Skeletal muscle tissue (tissue), 3 donors: ENCODE measurements at regions not wholly inside any gene's neighbourhood (a gene's known extent, or its start where the extent isn't known, plus 50 kb on each side); places are given as distances from the start of the nearest gene placed in this dataset.
"Not testable (repeated sequence)": the region's sequence is repeated elsewhere in the genome, so short reads cannot be mapped to it uniquely, and the experiment has no call there.

Experiments
- H3K27ac ChIP-seq: one replicate; pipeline ENCODE4 v1.7.0; 2013; ENCODE audit warnings: mild to moderate bottlenecking, low read depth, low read length, inconsistent platforms
- H3K27me3 ChIP-seq, 3 donors: one replicate each; pipeline ENCODE4 v1.7.0; 2013; ENCODE audit warnings: low read length in 3 of 3; ENCODE audit not compliant: control insufficient read depth in 3 of 3, insufficient read depth in 3 of 3
- H3K36me3 ChIP-seq, 3 donors: one replicate each; pipeline ENCODE4 v1.7.0; 2013; ENCODE audit warnings: low read length in 3 of 3; ENCODE audit not compliant: control insufficient read depth in 3 of 3, insufficient read depth in 3 of 3
- H3K4me1 ChIP-seq, 3 donors: one replicate each; pipeline ENCODE4 v1.7.0; 2013; ENCODE audit warnings: low read length in 3 of 3, mild to moderate bottlenecking in 3 of 3; ENCODE audit not compliant: control insufficient read depth in 3 of 3, insufficient read depth in 3 of 3
- H3K4me3 ChIP-seq, 3 donors: one replicate each; pipeline ENCODE4 v1.7.0; 2013; ENCODE audit warnings: low read length in 3 of 3
- H3K9ac ChIP-seq, 3 donors: one replicate each; pipeline ENCODE4 v1.7.0; 2013; ENCODE audit warnings: low read length in 3 of 3, mild to moderate bottlenecking in 3 of 3, moderate library complexity in 2 of 3, low read depth in 1 of 3
- H3K9me3 ChIP-seq, 3 donors: one replicate each; pipeline ENCODE4 v1.7.0; 2013; ENCODE audit warnings: low read length in 3 of 3; ENCODE audit not compliant: control insufficient read depth in 3 of 3
- donor health status: Osteomylitis.

GRCh38 chr10:8360814-8361509 lies 306.5 kb downstream of the GATA3 start:
- Histone ChIP-seq H3K27me3 (no peaks in the 10 kb centered on the region), H3K4me3 (no peak overlapping the region), H3K27ac (no peak overlapping the region)

GRCh38 chr10:8361510-8361844 lies 307.0 kb downstream of the GATA3 start:
- Histone ChIP-seq H3K9me3 (no peaks in the 10 kb centered on the region), H3K4me1 (no peaks in the 10 kb centered on the region), H3K4me3 (no peak overlapping the region), H3K9ac (no peak overlapping the region), H3K36me3 (no peaks in the 10 kb centered on the region), H3K27ac (no peak overlapping the region), H3K27me3 (no peaks in the 10 kb centered on the region)

More at GRCh38 chr10:8360814-8361509, 306.5 kb downstream of the GATA3 start:
- Histone ChIP-seq H3K36me3 (no peaks in the 10 kb centered on the region), H3K9ac (no peak overlapping the region), H3K9me3 (no peaks in the 10 kb centered on the region), H3K4me1 (no peaks in the 10 kb centered on the region)

- Histone ChIP-seq H3K4me3 (no peak overlapping the region), H3K9me3 (no peaks in the 10 kb centered on the region), H3K27me3 (no peaks in the 10 kb centered on the region), H3K27ac (no peak overlapping the region), H3K9ac (no peak overlapping the region), H3K4me1 (no peaks in the 10 kb centered on the region), H3K36me3 (no peaks in the 10 kb centered on the region)
Observed at GRCh38 chr10:8365935-8366911, 311.7 kb downstream of the GATA3 start.

GRCh38 chr10:8367672-8368411 lies 313.4 kb downstream of the GATA3 start:
- not testable (repeated sequence) for H3K9me3 ChIP-seq, H3K4me3 ChIP-seq, H3K27ac ChIP-seq, H3K9ac ChIP-seq, H3K4me1 ChIP-seq, H3K27me3 ChIP-seq, H3K36me3 ChIP-seq

- H3K27me3 ChIP-seq, result no peaks in the 10 kb centered on the region
- H3K9ac ChIP-seq, result no peak overlapping the region
- no peaks in the 10 kb centered on the region for H3K9me3 ChIP-seq
- H3K4me1 ChIP-seq, result no peaks in the 10 kb centered on the region
- no peaks in the 10 kb centered on the region for H3K36me3 ChIP-seq
- no peak overlapping the region for H3K4me3 ChIP-seq
- no peak overlapping the region for H3K27ac ChIP-seq
Observed at GRCh38 chr10:8369666-8370065, 315.2 kb downstream of the GATA3 start.

- H3K4me3 ChIP-seq, result no peak overlapping the region
- no peaks in the 10 kb centered on the region for H3K36me3 ChIP-seq
- no peaks in the 10 kb centered on the region for H3K4me1 ChIP-seq
- no peaks in the 10 kb centered on the region for H3K9me3 ChIP-seq
- H3K27ac ChIP-seq, result no peak overlapping the region
- no peak overlapping the region for H3K9ac ChIP-seq
- H3K27me3 ChIP-seq, result no peaks in the 10 kb centered on the region
Observed at GRCh38 chr10:8374334-8374733, 319.8 kb downstream of the GATA3 start.

- Histone ChIP-seq H3K4me3 (no peak overlapping the region), H3K9me3 (no peaks in the 10 kb centered on the region), H3K9ac (no peak overlapping the region), H3K27me3 (no peaks in the 10 kb centered on the region), H3K27ac (no peak overlapping the region), H3K4me1 (no peaks in the 10 kb centered on the region), H3K36me3 (no peaks in the 10 kb centered on the region)
Observed at GRCh38 chr10:8375137-8375536, 320.6 kb downstream of the GATA3 start.

GRCh38 chr10:8378198-8378983 lies 323.9 kb downstream of the GATA3 start:
- H3K9me3 ChIP-seq, result no peaks in the 10 kb centered on the region
- no peak overlapping the region for H3K4me3 ChIP-seq
- no peak overlapping the region for H3K27ac ChIP-seq
- H3K36me3 ChIP-seq, result no peaks in the 10 kb centered on the region
- H3K4me1 ChIP-seq, result peaks cover 0 to 3% (median 2%) of the 10 kb centered on the region in 3 donors
- no peak overlapping the region for H3K9ac ChIP-seq
- H3K27me3 ChIP-seq, result no peaks in the 10 kb centered on the region

GRCh38 chr10:8379906-8380832 lies 325.7 kb downstream of the GATA3 start:
- no peak overlapping the region for H3K27ac ChIP-seq

More at GRCh38 chr10:8379906-8380832, 325.7 kb downstream of the GATA3 start:
- peaks cover 0 to under 1% (median 0%) of the 10 kb centered on the region in 3 donors for H3K9me3 ChIP-seq
- H3K4me3 ChIP-seq, result peak overlapping the region in 1 of 3 donors; percentile 4
- H3K36me3 ChIP-seq, result no peaks in the 10 kb centered on the region
- H3K9ac ChIP-seq, result no peak overlapping the region
- H3K4me1 ChIP-seq, result peaks cover 0 to 3% (median 2%) of the 10 kb centered on the region in 3 donors
- no peaks in the 10 kb centered on the region for H3K27me3 ChIP-seq
